SIG-M5 treated with dmso at 0.1 percent for 504 hours (cell line): ENCODE measurements at regions not wholly inside any gene's neighbourhood (a gene's known extent, or its start where the extent isn't known, plus 50 kb on each side); places are given as distances from the start of the nearest gene placed in this dataset.

Experiments
- DNase-seq: peaks from one replicate; lab custom pipeline; 2025; ENCODE audit not compliant: unreplicated experiment; lab: John Stamatoyannopoulos, UW

- no peak for DNase-seq
Observed at GRCh38 chr4:155523358-155523757, 143.3 kb upstream of the GUCY1A1 start.

GRCh38 chr4:155522201-155522600, 144.4 kb upstream of the GUCY1A1 start:
- no peak for DNase-seq

GRCh38 chr4:155521382-155521781, 144.6 kb upstream of the MAP9 start:
- no peak for DNase-seq

- no peak for DNase-seq
Observed at GRCh38 chr4:155515444-155516075, 138.8 kb upstream of the MAP9 start.

- DNase-seq: no peak
Observed at GRCh38 chr4:155514628-155515027, 137.9 kb upstream of the MAP9 start.

- no peak for DNase-seq
Observed at GRCh38 chr4:155512817-155513216, 136.1 kb upstream of the MAP9 start.

GRCh38 chr4:155512046-155512445, 135.3 kb upstream of the MAP9 start:
- DNase-seq: no peak

- DNase-seq: no peak
Observed at GRCh38 chr4:155510771-155511170, 134.0 kb upstream of the MAP9 start.

GRCh38 chr4:155509555-155509954, 132.8 kb upstream of the MAP9 start:
- no peak for DNase-seq

GRCh38 chr4:155506745-155507144, 130.0 kb upstream of the MAP9 start:
- no peak for DNase-seq

- no peak for DNase-seq
Observed at GRCh38 chr4:155505321-155505720, 128.6 kb upstream of the MAP9 start.

GRCh38 chr4:155497306-155497705, 120.5 kb upstream of the MAP9 start:
- no peak for DNase-seq

- DNase-seq: no peak
Observed at GRCh38 chr4:155496294-155496626, 119.5 kb upstream of the MAP9 start.

- DNase-seq: no peak
Observed at GRCh38 chr4:155495572-155496293, 119.0 kb upstream of the MAP9 start.

GRCh38 chr4:155494037-155494718, 117.4 kb upstream of the MAP9 start:
- no peak for DNase-seq

- DNase-seq: no peak
Observed at GRCh38 chr4:155491336-155492120, 114.8 kb upstream of the MAP9 start.

- DNase-seq: no peak
Observed at GRCh38 chr4:155489271-155489670, 112.5 kb upstream of the MAP9 start.

GRCh38 chr4:155488691-155489090, 111.9 kb upstream of the MAP9 start:
- no peak for DNase-seq

GRCh38 chr4:155487210-155487609, 110.4 kb upstream of the MAP9 start:
- DNase-seq: no peak

- DNase-seq: no peak
Observed at GRCh38 chr4:155481150-155481549, 104.4 kb upstream of the MAP9 start.

GRCh38 chr4:155479835-155480234, 103.1 kb upstream of the MAP9 start:
- no peak for DNase-seq
